Retinal pigment epithelial cell (primary cell): ENCODE measurements at regions not wholly inside any gene's neighbourhood (a gene's known extent, or its start where the extent isn't known, plus 50 kb on each side); places are given as distances from the start of the nearest gene placed in this dataset.

Experiments
- DNase-seq: peaks from one replicate; pipeline ENCODE4 v3.0.0-alpha.2; 2010; ENCODE audit warnings: low read depth
- H3K4me3 ChIP-seq: 2 replicates; pipeline ENCODE4 v1.5.1; 2011; ENCODE audit warnings: mild to moderate bottlenecking, low read length, control low read depth, moderate library complexity
- TF ChIP-seq, protein P1 (sequence below): conservative IDR thresholded peaks from 2 replicates; pipeline ENCODE4 v1.5.1; 2011; ENCODE audit warnings: low read depth, low read length, control low read depth, inconsistent platforms

DNA sequence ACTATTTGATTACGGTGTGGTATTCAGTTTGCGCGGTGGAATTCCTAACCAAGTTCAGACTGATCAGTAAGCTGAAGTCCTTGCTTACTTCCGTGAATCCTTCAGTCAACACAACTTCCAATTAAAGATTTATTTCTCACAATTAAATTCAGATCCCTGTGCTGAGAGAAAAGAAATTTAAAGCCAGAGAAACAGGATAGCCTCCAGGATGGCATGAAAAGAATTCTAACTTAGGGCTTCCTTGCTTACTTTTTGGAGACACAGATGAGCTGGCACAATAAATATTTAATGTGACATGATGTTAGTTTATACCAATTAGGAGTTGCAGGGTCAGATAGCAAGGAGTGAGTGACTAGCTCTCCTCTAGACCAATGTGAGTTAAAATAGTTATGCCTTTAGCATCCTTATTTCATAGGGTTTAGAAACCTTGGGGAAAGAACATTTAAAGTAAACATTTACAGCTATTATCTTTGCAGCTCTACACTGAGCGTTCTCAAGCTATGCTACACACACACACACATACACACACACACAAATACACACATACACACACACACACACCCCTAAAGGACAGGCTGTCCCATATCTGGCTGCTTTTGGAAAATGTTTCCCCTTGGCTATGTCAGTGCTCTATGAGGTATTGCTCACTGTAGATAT lies 151.0 kb downstream of the TRIB2 start:
- no peak overlapping the region for H3K4me3 ChIP-seq
- DNase-seq: no peak
- TF ChIP-seq, protein P1, sequence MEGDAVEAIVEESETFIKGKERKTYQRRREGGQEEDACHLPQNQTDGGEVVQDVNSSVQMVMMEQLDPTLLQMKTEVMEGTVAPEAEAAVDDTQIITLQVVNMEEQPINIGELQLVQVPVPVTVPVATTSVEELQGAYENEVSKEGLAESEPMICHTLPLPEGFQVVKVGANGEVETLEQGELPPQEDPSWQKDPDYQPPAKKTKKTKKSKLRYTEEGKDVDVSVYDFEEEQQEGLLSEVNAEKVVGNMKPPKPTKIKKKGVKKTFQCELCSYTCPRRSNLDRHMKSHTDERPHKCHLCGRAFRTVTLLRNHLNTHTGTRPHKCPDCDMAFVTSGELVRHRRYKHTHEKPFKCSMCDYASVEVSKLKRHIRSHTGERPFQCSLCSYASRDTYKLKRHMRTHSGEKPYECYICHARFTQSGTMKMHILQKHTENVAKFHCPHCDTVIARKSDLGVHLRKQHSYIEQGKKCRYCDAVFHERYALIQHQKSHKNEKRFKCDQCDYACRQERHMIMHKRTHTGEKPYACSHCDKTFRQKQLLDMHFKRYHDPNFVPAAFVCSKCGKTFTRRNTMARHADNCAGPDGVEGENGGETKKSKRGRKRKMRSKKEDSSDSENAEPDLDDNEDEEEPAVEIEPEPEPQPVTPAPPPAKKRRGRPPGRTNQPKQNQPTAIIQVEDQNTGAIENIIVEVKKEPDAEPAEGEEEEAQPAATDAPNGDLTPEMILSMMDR: no peak

DNA sequence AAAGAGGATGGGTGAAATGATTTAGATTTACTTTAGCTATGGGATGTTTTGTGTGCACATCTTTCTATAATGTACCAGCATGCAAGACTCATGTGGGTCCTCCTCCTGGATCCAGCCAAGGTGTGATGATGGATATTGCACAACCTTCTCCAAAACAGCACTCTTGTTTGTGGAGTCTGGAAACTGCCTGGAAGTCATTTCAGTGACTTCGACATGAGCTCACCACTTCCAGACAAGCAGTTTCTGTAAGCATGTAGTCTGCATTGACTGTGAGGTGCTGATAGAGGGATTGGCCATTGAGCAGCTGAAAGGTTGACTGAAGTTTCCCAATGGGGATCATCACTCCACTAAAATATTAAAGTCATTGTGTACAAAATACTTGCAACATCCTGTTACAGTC lies 154.0 kb downstream of the TRIB2 start:
- no peak for DNase-seq
- TF ChIP-seq, protein P1: no peak
- H3K4me3 ChIP-seq: no peak overlapping the region

DNA sequence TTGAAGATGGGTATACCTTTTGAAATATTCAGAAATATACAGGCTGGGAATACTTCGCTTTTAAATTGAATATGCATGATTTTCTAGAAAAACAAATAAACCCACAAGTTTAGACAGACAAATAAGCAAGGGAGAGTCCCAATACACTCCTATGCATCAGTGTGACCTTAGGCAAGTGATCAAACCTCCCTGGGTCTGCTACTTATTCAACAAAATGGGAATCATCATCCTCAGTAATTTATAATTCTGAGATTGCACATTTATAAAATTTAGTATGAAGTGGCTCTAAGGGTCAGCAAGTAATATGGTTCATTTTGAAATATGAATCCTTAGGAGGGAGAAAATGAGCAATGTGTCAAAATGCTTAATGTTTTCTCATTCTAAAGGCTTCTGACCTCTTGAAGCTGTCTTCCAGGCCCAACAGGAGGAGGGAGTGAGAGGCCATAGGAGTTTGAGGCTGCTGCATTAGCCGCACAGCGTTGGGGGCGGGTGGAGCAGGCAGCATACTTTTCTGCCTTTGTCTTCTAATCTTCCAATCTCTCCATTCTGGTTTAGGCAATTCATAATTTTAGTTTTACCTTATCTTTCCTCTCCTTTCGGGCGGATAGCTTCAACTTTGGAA lies 155.1 kb downstream of the TRIB2 start:
- DNase-seq: no peak
- no peak overlapping the region for H3K4me3 ChIP-seq
- TF ChIP-seq, protein P1: no peak

DNA sequence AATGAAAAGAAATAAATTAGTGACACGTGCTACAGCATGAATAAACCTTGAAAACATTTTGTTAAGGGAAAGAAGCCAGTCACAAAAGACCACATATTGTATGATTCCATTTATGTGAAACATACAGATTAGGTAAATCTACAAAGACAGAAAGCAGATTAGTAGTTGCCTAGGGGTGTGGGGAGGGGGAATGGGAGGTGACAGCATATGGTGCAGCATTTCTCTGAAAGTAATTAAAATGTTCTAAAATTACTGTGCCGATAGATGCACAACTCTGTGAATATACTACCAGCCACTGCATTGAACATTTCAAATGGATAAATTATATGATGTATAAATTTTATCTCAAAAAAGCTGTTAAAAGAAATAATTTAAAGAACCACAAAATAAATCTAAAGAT lies 161.0 kb downstream of the TRIB2 start:
- TF ChIP-seq, protein P1: no peak
- no peak for DNase-seq
- H3K4me3 ChIP-seq: no peak overlapping the region

DNA sequence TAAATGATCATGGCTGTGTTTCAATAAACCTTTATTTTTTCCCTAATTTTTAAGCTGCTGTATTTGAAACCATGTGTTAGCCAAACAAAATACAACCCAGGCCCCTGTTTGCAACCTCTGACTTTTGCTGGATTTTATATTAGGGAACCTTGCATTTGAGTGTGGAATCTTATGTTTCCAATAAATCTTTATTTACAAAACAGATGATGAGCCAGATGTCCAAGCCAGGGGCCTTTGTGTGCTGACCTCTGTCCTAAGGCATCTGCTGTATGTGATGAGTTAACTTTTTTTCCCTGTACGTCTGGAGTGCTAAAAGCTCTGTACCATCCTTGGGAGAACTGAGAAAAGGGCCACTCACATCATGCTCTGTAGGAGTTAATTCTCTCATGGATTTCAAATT lies 162.9 kb downstream of the TRIB2 start:
- TF ChIP-seq, protein P1: no peak
- DNase-seq: no peak

DNA sequence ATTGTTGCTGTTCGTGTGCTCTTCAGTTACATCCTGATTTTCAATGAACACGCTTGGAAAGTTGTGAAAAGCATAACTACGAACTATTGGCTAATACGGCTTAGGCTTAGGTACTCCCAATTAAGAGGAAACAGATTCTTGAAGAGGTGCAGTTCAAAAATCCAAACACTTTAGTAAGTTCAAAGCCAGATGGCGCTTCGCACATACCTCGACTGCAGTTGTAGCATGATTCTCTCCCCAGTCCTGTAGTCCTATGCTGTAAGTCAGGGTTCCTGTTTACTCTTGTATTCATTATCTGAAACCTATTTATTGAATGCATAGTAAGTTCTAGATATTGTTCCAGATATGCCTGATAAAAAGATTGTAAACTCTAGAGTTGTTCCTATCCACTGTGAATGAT lies 165.2 kb downstream of the TRIB2 start:
- no peak overlapping the region for H3K4me3 ChIP-seq
- DNase-seq: no peak
- TF ChIP-seq, protein P1: peak; percentile 11

More for the DNA sequence above, 162.9 kb downstream of the TRIB2 start:
- H3K4me3 ChIP-seq: no peak overlapping the region

DNA sequence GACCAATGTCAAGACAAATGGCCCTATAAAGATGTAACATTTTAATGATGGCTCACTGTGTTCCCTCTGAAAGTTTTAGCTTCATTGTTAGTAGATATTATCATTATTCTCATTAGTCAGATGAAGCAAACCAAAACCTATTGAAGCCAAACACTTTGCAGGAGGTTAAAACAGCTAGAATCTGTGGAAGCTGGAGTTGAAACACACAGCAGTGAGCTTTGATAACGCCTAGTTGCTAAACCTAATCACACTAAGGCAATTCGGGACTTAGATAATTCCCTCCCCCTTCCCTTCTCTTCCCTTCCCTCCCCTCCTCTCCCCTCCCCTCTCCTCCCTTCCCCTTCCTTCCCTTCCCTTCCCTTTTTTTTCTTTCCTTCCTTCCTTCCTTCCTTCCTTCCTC lies 165.7 kb downstream of the TRIB2 start:
- DNase-seq: no peak
- no peak overlapping the region for H3K4me3 ChIP-seq
- TF ChIP-seq, protein P1: no peak
